ENCODE measurements at regions not wholly inside any gene's neighbourhood (a gene's known extent, or its start where the extent isn't known, plus 50 kb on each side); places are given as distances from the start of the nearest gene placed in this dataset.

GRCh38 chr7:81004098-81004497 is 85.2 kb upstream of the SEMA3C start:
- TF ChIP-seq, protein P1, sequence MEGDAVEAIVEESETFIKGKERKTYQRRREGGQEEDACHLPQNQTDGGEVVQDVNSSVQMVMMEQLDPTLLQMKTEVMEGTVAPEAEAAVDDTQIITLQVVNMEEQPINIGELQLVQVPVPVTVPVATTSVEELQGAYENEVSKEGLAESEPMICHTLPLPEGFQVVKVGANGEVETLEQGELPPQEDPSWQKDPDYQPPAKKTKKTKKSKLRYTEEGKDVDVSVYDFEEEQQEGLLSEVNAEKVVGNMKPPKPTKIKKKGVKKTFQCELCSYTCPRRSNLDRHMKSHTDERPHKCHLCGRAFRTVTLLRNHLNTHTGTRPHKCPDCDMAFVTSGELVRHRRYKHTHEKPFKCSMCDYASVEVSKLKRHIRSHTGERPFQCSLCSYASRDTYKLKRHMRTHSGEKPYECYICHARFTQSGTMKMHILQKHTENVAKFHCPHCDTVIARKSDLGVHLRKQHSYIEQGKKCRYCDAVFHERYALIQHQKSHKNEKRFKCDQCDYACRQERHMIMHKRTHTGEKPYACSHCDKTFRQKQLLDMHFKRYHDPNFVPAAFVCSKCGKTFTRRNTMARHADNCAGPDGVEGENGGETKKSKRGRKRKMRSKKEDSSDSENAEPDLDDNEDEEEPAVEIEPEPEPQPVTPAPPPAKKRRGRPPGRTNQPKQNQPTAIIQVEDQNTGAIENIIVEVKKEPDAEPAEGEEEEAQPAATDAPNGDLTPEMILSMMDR (IDR thresholded peaks at IDR 0.05) = no peak
- no peak for TF ChIP-seq POLR2A (IDR thresholded peaks at IDR 0.05)

Measured in thyroid gland (tissue), 4 donors.